ENCODE measurements at regions not wholly inside any gene's neighbourhood (a gene's known extent, or its start where the extent isn't known, plus 50 kb on each side); places are given as distances from the start of the nearest gene placed in this dataset.
"Not testable (repeated sequence)": the region's sequence is repeated elsewhere in the genome, so short reads cannot be mapped to it uniquely, and the experiment has no call there.

- DNase-seq (ENCODE audit: extremely low read depth in 1 of 11, low read depth in 9 of 11, low spot score in 4 of 11): no peak
Observed at GRCh38 chrX:117707948-117708743, 408.5 kb downstream of the KLHL13 start.

DNA sequence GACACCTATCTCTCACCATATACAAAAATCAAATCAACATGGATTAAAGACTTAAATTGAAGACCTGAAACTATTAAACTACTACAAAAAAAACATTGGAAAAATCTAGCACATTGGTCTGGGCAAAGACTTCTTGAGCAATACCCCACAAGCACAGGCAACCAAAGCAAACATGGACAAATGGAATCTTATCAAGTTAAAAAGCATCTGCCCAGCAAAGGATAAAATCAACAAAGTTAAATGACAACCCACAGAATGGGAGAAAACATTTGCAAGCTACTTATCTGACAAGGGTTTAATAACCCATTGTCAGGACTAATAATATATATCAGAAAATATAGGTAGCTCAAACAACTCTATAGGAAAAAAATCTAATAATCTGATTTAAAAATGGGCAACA, 415.6 kb downstream of the KLHL13 start:
- DNase-seq (ENCODE audit: extremely low read depth in 1 of 11, low read depth in 9 of 11, low spot score in 4 of 11): no peak

DNA sequence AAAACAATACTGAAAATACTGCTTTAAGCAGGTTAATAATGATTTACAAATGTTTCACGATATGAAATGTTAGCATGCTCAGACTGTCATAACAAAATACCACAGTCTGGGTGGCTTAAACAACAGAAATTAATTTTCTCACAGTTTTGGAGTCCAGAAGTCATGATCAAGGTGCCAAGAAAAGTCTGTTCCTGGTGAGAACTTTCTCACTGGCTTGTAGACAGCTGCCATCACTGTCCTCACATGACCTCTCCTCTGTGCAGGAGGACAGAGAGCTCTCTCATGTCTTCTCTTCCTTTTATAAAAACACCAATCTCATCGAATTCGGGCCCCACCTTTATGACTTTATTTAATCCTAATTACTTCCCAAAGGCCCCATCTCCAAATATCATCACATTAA, 426.7 kb downstream of the KLHL13 start:
- no peak for DNase-seq (ENCODE audit: extremely low read depth in 1 of 11, low read depth in 9 of 11, low spot score in 4 of 11)

- DNase-seq (ENCODE audit: extremely low read depth in 1 of 11, low read depth in 9 of 11, low spot score in 4 of 11): no peak
Observed at GRCh38 chrX:117680286-117680685, 436.3 kb downstream of the KLHL13 start.

GRCh38 chrX:117653396-117653795, 463.2 kb downstream of the KLHL13 start:
- no peak for DNase-seq (ENCODE audit: extremely low read depth in 1 of 11, low read depth in 9 of 11, low spot score in 4 of 11)

DNA sequence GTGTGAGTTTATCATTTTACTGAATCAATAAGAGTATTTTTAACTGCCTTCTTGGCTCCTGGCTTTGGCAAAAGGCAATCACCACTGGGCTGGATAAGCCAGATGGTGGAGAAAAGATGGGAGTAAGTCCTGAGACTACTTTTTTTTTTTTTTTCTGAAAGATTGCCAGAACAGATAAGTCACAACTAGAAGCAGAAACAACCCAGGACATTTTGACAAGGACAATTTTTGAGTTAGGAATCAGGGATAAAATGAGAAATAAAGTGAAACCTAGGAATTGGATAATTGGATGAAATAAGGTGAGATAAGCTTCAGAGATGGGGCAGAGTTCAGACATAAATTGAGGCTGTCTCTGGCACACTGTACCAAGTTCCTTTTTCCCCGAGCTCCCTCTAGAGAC, 471.0 kb downstream of the KLHL13 start:
- DNase-seq (ENCODE audit: extremely low read depth in 1 of 11, low read depth in 9 of 11, low spot score in 4 of 11): no peak

DNA sequence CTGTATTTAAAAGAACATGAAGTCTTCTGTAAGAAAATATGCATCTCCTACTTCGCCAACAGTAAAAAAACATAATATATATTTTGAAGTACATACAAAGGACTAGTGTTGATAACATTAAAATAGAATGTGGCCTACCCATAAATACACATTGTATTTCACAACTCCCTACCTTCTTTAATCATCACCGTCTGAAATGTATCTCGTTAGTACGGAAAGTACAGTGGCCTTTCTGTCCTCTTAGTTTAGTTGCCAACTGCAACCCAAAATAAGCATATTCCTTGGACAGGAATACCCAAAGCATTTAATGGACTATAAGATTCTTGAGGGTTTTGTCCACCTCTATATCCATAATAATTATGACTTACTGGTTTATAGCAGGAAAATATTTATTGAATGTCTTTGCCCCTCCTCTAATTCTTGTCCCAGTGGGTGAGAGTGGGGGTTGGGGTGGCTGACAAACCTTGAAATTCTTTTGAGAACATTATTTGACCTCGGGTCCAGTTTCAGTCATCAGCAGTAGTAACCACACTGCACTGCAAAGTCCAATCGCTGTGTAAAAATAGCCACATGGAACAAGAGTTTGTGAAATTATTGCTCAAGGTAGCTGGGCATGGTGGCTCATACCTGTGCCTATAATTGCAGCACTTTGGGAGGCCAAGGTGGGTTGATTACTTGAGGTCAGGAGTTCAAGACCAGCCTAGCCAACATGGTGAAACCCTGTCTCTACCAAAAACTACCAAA, 474.5 kb downstream of the KLHL13 start:
- no peak for DNase-seq (ENCODE audit: extremely low read depth in 1 of 11, low read depth in 9 of 11, low spot score in 4 of 11)

GRCh38 chrX:117636826-117637225, 479.8 kb downstream of the KLHL13 start:
- no peak for DNase-seq (ENCODE audit: extremely low read depth in 1 of 11, low read depth in 9 of 11, low spot score in 4 of 11)

DNA sequence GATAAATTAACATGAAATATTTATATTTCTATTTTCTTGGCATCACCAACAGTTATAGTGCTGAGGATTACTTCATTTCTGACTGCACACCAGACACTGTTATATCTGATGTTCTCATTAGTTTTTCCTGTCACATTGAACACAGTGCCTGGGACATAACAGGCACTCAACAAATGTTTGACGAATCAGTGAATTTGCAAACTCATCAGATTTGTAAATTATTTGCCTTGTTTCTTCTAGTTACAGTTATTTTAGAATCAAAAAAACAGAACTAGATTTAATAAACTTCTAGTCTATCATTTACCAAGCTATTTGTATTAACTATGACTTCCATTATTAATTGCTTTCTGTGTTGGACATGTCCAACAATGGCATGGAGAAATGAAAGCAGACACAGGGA, 483.3 kb downstream of the KLHL13 start:
- no peak for DNase-seq (ENCODE audit: extremely low read depth in 1 of 11, low read depth in 9 of 11, low spot score in 4 of 11)

GRCh38 chrX:117628381-117628780, 488.2 kb downstream of the KLHL13 start:
- no peak for DNase-seq (ENCODE audit: extremely low read depth in 1 of 11, low read depth in 9 of 11, low spot score in 4 of 11)

DNA sequence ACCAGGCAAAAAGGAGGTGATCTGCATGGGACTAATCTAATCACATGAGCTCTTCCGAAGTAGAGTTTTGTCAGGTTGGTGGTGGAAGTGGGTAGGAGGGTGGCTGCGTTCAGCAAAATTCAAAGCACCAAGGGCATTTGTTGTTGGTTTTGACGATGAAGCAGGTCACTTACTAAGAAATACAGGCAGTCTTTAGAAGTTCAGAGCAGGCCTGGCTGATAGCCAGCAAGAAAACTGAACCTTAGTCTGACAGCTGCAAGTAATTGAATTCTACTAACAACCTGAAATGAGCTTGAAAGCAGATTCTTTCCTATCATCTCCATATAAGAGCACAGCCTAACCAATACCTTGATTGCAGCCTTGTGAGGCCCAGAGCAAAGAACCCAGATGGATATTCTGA, 505.8 kb downstream of the KLHL13 start:
- DNase-seq (ENCODE audit: extremely low read depth in 1 of 11, low read depth in 9 of 11, low spot score in 4 of 11): no peak

DNA sequence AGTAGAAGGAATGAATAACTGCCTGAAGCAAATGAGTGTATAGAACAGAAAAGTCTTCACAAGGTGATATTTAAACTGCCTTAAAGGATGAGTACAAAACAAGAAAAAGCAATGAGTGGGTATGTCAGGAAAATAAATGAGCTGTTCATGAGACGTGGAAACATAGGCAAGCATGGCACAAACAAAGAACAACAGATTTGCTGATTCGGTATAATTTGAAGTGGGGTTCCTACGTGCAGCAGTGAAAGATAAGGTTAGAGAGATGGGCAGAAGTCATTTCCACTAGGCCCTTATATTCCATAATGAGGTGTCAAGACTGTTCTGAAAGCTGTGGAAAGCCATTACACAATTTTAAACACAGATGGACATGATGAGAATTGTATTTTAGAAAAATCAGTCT, 506.6 kb downstream of the KLHL13 start:
- DNase-seq (ENCODE audit: extremely low read depth in 1 of 11, low read depth in 9 of 11, low spot score in 4 of 11): no peak

DNA sequence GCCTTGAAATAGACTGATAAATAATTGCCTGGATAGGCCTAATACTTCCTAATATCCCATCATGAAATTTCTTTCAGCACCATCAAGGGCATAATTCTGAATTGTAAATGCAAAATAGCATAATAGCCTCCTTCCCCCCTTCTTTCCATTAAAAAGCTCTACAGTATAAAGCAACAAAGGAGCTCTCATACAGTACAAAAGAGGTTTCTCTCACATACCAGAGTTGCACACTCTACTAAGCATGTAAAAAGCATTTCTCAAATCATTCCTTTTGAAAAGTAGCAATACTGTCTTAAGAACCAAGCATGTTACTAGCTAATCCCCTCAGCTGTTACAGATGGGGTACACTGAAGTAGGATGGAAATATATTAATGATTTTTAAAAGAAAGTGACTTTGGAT, 509.0 kb downstream of the KLHL13 start:
- no peak for DNase-seq (ENCODE audit: extremely low read depth in 1 of 11, low read depth in 9 of 11, low spot score in 4 of 11)

DNA sequence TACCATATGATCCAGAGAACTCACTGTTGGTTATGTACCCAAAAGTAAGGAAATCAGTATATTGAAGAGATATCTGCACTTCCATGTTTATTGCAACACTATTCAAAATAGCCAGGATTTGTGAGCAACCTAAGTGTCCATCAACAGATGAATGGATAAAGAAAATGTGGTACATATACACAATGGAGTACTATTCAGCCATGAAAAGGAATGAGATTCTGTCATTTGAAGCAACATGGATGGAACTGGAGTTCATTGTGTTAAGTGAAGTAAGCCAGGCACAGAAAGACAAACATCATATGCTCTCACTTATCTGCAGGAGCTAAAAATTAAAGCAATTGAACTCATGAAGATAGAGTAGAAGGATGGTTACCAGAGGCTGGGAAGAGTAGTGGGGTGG, 510.5 kb downstream of the KLHL13 start:
- not testable (repeated sequence) for DNase-seq (ENCODE audit: extremely low read depth in 1 of 11, low read depth in 9 of 11, low spot score in 4 of 11)

- no peak for DNase-seq (ENCODE audit: extremely low read depth in 1 of 11, low read depth in 9 of 11, low spot score in 4 of 11)
Observed at GRCh38 chrX:117570160-117570559, 546.5 kb downstream of the KLHL13 start.

GRCh38 chrX:117568238-117568637, 548.4 kb downstream of the KLHL13 start:
- no peak for DNase-seq (ENCODE audit: extremely low read depth in 1 of 11, low read depth in 9 of 11, low spot score in 4 of 11)

GRCh38 chrX:117543885-117544284, 572.7 kb downstream of the KLHL13 start:
- no peak for DNase-seq (ENCODE audit: extremely low read depth in 1 of 11, low read depth in 9 of 11, low spot score in 4 of 11)

DNA sequence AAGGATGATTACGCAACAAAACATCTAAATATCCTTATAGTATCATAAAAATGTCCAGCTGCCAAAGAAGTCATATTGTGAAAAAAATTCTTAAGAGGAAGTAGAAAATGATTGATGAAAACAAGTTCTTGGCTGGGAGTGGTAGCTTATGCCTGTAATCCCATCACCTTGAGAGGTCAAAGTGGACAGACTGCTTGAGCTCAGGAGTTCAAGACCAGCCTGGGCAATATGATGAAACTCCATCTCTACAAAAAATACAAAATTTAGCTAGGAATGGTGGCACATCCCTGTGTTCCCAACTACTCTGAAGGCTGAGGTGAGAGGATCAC, 577.6 kb downstream of the KLHL13 start:
- no peak for DNase-seq (ENCODE audit: extremely low read depth in 1 of 11, low read depth in 9 of 11, low spot score in 4 of 11)

GRCh38 chrX:117538178-117539089, 578.2 kb downstream of the KLHL13 start:
- no peak for DNase-seq (ENCODE audit: extremely low read depth in 1 of 11, low read depth in 9 of 11, low spot score in 4 of 11)

GRCh38 chrX:117532339-117532738, 584.3 kb downstream of the KLHL13 start:
- no peak for DNase-seq (ENCODE audit: extremely low read depth in 1 of 11, low read depth in 9 of 11, low spot score in 4 of 11)

Data from renal cortex interstitium (tissue), 11 donors.